A549 (cell line): ENCODE measurements at regions not wholly inside any gene's neighbourhood (a gene's known extent, or its start where the extent isn't known, plus 50 kb on each side); places are given as distances from the start of the nearest gene placed in this dataset.

Experiments
- ATAC-seq, 2 experiments: fragments of 200-7000 bp in 1 of 2; fragments of >200 bp in 1 of 2; cut with Nextera tagmentation in 1 of 2; cut with Tn5 transposase in 1 of 2; 3 replicates each; pipeline versions ENCODE4 v1.8.0 to v1.9.1; 2018 to 2020; ENCODE audit warnings: mild to moderate bottlenecking in 1 of 2, moderate library complexity in 1 of 2
- CTCF ChIA-PET: fragments of 300-600 bp; sonication (Branson Sonifier 250); formaldehyde crosslinking; extraction: SDS; loops from one replicate; lab custom pipeline; 2021; ENCODE audit warnings: antibody characterized with exemption, inconsistent platforms; lab: Yijun Ruan, JAX
- POLR2A ChIA-PET: fragments of 350-600 bp; formaldehyde crosslinking; extraction: SDS; loops from one replicate; lab custom pipeline; 2021; ENCODE audit warnings: antibody characterized with exemption, inconsistent platforms; lab: Yijun Ruan, JAX
- DNase-seq, 2 experiments: peaks; one replicate each; pipeline versions ENCODE4 v3.0.0 to v3.0.0-alpha.2; 2011 to 2016; ENCODE audit warnings: low read depth in 1 of 2, low spot score in 1 of 2
- FAIRE-seq: peaks from 2 replicates; lab custom pipeline; 2011; peaks lifted over from hg19 to GRCh38; lab: Jason Lieb, UNC
- H3K27ac ChIP-seq, 2 experiments: fragments of >200 bp; sonication (Bioruptor Twin); formaldehyde crosslinking; 3 replicates each; pipeline ENCODE4 v1.5.1; 2016 to 2017
- H3K4me1 ChIP-seq: fragments of >200 bp; sonication (Bioruptor Twin); formaldehyde crosslinking; 3 replicates; pipeline ENCODE4 v1.6.1; 2016
- H3K4me2 ChIP-seq: fragments of >200 bp; sonication (Bioruptor Twin); formaldehyde crosslinking; 3 replicates; pipeline ENCODE4 v1.6.1; 2016
- H3K4me3 ChIP-seq: fragments of >200 bp; sonication (Bioruptor Twin); formaldehyde crosslinking; 3 replicates; pipeline ENCODE4 v1.5.1; 2016
- H3K9me3 ChIP-seq: fragments of >200 bp; sonication (Bioruptor Twin); formaldehyde crosslinking; 3 replicates; pipeline ENCODE4 v1.6.1; 2016
- ATOH8 ChIP-seq: fragments of 250-450 bp; sonication (Bioruptor Pico); IDR thresholded peaks from 2 replicates; pipeline ENCODE4 v1.5.0; 2020; ENCODE audit warnings: low read depth, mild to moderate bottlenecking, moderate library complexity
- BHLHE40 ChIP-seq: IDR thresholded peaks from 2 replicates; pipeline ENCODE4 v1.6.1; 2012; ENCODE audit warnings: low read depth, low read length, inconsistent platforms
- CTCF ChIP-seq: fragments of >200 bp; sonication (Bioruptor Twin); formaldehyde crosslinking; IDR thresholded peaks from 3 replicates; pipeline ENCODE4 v1.5.1; 2016
- EP300 ChIP-seq, 2 experiments: fragments of >200 bp; sonication (Bioruptor Twin); formaldehyde crosslinking; IDR thresholded peaks; 2 replicates in 1 of 2; 3 replicates in 1 of 2; pipeline ENCODE4 v1.6.1; 2016 to 2017
- GATA3 ChIP-seq: IDR thresholded peaks from 2 replicates; pipeline ENCODE4 v1.6.1; 2012; ENCODE audit warnings: borderline replicate concordance
- HOXA7 ChIP-seq: fragments of 250-450 bp; sonication (Bioruptor Pico); IDR thresholded peaks from 2 replicates; pipeline ENCODE4 v1.5.0; 2020; ENCODE audit warnings: mild to moderate bottlenecking, moderate library complexity
- HOXB5 ChIP-seq: fragments of 250-450 bp; sonication (Bioruptor Pico); IDR thresholded peaks from 2 replicates; pipeline ENCODE4 v1.5.0; 2020; ENCODE audit warnings: mild to moderate bottlenecking, moderate library complexity
- JUN ChIP-seq, 2 experiments: fragments of >200 bp; sonication (Bioruptor Twin); formaldehyde crosslinking; IDR thresholded peaks; 2 replicates in 1 of 2; 3 replicates in 1 of 2; pipeline ENCODE4 v1.6.1; 2016 to 2017
- NPAS2 ChIP-seq: fragments of 250-450 bp; sonication (Bioruptor Pico); IDR thresholded peaks from 2 replicates; pipeline ENCODE4 v1.8.0; 2022; ENCODE audit warnings: mild to moderate bottlenecking, moderate library complexity, borderline replicate concordance
- NR3C1 ChIP-seq: fragments of >200 bp; sonication (Bioruptor Twin); formaldehyde crosslinking; IDR thresholded peaks from 3 replicates; pipeline ENCODE4 v1.6.1; 2017
- POLR2A ChIP-seq: IDR thresholded peaks from 2 replicates; pipeline ENCODE4 v1.6.1; 2012; ENCODE audit warnings: mild to moderate bottlenecking, low read length
- RAD21 ChIP-seq, 2 experiments: fragments of >200 bp in 1 of 2; sonication (Bioruptor Twin) in 1 of 2; formaldehyde crosslinking in 1 of 2; IDR thresholded peaks in 1 of 2; conservative IDR thresholded peaks in 1 of 2; 2 replicates in 1 of 2; 3 replicates in 1 of 2; pipeline ENCODE4 v1.6.1; 2012 to 2018; ENCODE audit warnings: inconsistent platforms in 1 of 2
- RARB ChIP-seq: fragments of 250-450 bp; sonication (Bioruptor Pico); IDR thresholded peaks from 2 replicates; pipeline ENCODE4 v1.8.0; 2021; ENCODE audit warnings: mild to moderate bottlenecking, moderate library complexity
- RFX5 ChIP-seq: fragments of 450-650 bp; IDR thresholded peaks from 2 replicates; pipeline ENCODE4 v1.7.1; 2014; ENCODE audit warnings: antibody characterized with exemption, mild to moderate bottlenecking, moderate library complexity
- SMC3 ChIP-seq: fragments of >200 bp; sonication (Bioruptor Twin); formaldehyde crosslinking; IDR thresholded peaks from 3 replicates; pipeline ENCODE4 v1.6.1; 2018; ENCODE audit warnings: inconsistent platforms
- ZNF302 ChIP-seq: fragments of 250-450 bp; sonication (Bioruptor Pico); IDR thresholded peaks from 2 replicates; pipeline ENCODE4 v1.9.0; 2021; ENCODE audit warnings: inconsistent platforms, mild to moderate bottlenecking, moderate library complexity
- WGBS: methylation state at CpG from one replicate; pipeline ENCODE4 v1.1.6; 2017; ENCODE audit errors: missing lambda C conversion rate; 5-methylcytosine and 5-hydroxymethylcytosine counted together
- TF ChIP-seq, protein P1 (sequence below): fragments of 450-650 bp; IDR thresholded peaks from 2 replicates; pipeline ENCODE4 v1.6.1; 2014; ENCODE audit warnings: antibody characterized with exemption
- TF ChIP-seq, protein P2 (sequence below): IDR thresholded peaks from 2 replicates; pipeline ENCODE4 v1.6.1; 2012; ENCODE audit warnings: low read depth, borderline replicate concordance
- TF ChIP-seq, protein P3 (sequence below): IDR thresholded peaks from 2 replicates; pipeline ENCODE4 v1.6.1; 2012
- TF ChIP-seq, protein P4 (sequence below): fragments of >200 bp; sonication (Bioruptor Twin); formaldehyde crosslinking; IDR thresholded peaks from 2 replicates; pipeline ENCODE4 v1.6.1; 2016

DNA sequence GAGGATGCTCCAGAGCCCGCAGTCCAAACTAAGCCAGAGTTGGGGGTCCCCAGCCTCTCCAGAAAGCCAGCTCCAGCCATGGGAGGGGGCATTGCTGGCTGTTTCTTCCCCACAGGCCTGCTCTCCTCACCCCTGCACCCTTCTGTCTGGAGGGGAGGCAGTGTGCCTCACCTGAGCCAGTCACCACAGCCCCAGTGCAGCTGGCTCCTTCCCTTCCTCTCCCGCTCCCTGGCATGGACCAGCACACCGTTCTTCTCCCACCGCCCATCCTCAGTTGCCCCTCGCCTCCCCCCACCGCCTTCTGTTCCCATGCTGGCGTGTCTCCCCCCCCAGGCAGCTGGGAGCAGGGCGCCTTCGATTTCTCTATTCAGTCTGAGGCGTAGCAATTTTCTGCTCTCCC is 110.5 kb upstream of the THY1 start:
- Histone ChIP-seq H3K4me2 (no peak overlapping the region), H3K9me3 (no peaks in the 10 kb centered on the region), H3K4me1 (no peaks in the 10 kb centered on the region), H3K4me3 (no peak overlapping the region), H3K27ac (no peak overlapping the region)
- ATAC-seq (no peak; a peak in 2 of 6 replicates), DNase-seq (no peak), FAIRE-seq (no peak)
- TF ChIP-seq HOXA7 (CRISPR knock-in tag): no peak
- TF ChIP-seq EP300 (IDR thresholded peaks at IDR 0.05): no peak
- ChIA-PET POLR2A (no interaction called here), CTCF (interaction anchor here (0.6 to 2.6 kb wide), 30 partner anchors 9 to 120 kb away, joined by 3 to 20 read pairs (median 5); no protein-coding TSS in a partner anchor)
- WGBS: 20% methylated on average over 5 of the region's 10 CpGs

GRCh38 chr11:119532551-119532950 is 109.6 kb upstream of the THY1 start:
- 14% methylated on average over 2 of the region's 2 CpGs for WGBS
- CTCF ChIA-PET: interaction anchor here (0.8 to 2.6 kb wide), 9 partner anchors 9 to 56 kb away, joined by 3 to 14 read pairs (median 4); no protein-coding TSS in a partner anchor
- FAIRE-seq: no peak

GRCh38 chr11:119531623-119532022 is 108.7 kb upstream of the THY1 start:
- Histone ChIP-seq H3K4me1 (no peaks in the 10 kb centered on the region), H3K9me3 (no peaks in the 10 kb centered on the region), H3K4me2 (no peak overlapping the region), H3K27ac (no peak overlapping the region), H3K4me3 (no peak overlapping the region)
- no peak for ATAC-seq
- FAIRE-seq: no peak
- ChIA-PET POLR2A (no interaction called here), CTCF (interaction anchor here (0.9 kb wide), 2 partner anchors 8 to 39 kb away, joined by 3 to 4 read pairs; no protein-coding TSS in a partner anchor)
- no peak for TF ChIP-seq POLR2A
- TF ChIP-seq SMC3: no peak
- TF ChIP-seq NR3C1: no peak
- TF ChIP-seq HOXB5 (CRISPR knock-in tag): no peak
- TF ChIP-seq, protein P1, sequence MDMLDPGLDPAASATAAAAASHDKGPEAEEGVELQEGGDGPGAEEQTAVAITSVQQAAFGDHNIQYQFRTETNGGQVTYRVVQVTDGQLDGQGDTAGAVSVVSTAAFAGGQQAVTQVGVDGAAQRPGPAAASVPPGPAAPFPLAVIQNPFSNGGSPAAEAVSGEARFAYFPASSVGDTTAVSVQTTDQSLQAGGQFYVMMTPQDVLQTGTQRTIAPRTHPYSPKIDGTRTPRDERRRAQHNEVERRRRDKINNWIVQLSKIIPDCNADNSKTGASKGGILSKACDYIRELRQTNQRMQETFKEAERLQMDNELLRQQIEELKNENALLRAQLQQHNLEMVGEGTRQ: no peak
- TF ChIP-seq RARB (CRISPR knock-in tag): no peak
- TF ChIP-seq JUN (IDR thresholded peaks at IDR 0.05): no peak
- no peak for TF ChIP-seq CTCF
- TF ChIP-seq BHLHE40: no peak
- TF ChIP-seq, protein P2, sequence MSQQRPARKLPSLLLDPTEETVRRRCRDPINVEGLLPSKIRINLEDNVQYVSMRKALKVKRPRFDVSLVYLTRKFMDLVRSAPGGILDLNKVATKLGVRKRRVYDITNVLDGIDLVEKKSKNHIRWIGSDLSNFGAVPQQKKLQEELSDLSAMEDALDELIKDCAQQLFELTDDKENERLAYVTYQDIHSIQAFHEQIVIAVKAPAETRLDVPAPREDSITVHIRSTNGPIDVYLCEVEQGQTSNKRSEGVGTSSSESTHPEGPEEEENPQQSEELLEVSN: no peak
- no peak for TF ChIP-seq ATOH8
- TF ChIP-seq, protein P3, sequence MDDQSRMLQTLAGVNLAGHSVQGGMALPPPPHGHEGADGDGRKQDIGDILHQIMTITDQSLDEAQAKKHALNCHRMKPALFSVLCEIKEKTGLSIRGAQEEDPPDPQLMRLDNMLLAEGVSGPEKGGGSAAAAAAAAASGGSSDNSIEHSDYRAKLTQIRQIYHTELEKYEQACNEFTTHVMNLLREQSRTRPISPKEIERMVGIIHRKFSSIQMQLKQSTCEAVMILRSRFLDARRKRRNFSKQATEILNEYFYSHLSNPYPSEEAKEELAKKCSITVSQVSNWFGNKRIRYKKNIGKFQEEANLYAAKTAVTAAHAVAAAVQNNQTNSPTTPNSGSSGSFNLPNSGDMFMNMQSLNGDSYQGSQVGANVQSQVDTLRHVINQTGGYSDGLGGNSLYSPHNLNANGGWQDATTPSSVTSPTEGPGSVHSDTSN: no peak
- WGBS: 38% methylated on average over 8 of the region's 8 CpGs
- no peak for DNase-seq

More at GRCh38 chr11:119532551-119532950, 109.6 kb upstream of the THY1 start:
- no peak overlapping the region for H3K27ac ChIP-seq
- TF ChIP-seq ZNF302 (CRISPR knock-in tag): no peak
- TF ChIP-seq, all 56 proteins: peak for 0
- no peak overlapping the region for H3K4me2 ChIP-seq
- no peak for ATAC-seq
- no peak for DNase-seq
- H3K9me3 ChIP-seq: no peaks in the 10 kb centered on the region
- H3K4me3 ChIP-seq: no peak overlapping the region
- H3K4me1 ChIP-seq: no peaks in the 10 kb centered on the region
- POLR2A ChIA-PET: no interaction called here

GRCh38 chr11:119531056-119531455 is 108.1 kb upstream of the THY1 start:
- no peak overlapping the region for H3K4me3 ChIP-seq
- H3K4me1 ChIP-seq: no peaks in the 10 kb centered on the region
- H3K27ac ChIP-seq: no peak overlapping the region
- WGBS: 70% methylated on average over 1 of the region's 3 CpGs
- DNase-seq: no peak
- ChIA-PET POLR2A (no interaction called here), CTCF (no interaction called here)
- no peak for FAIRE-seq
- H3K4me2 ChIP-seq: no peak overlapping the region
- H3K9me3 ChIP-seq: no peaks in the 10 kb centered on the region
- no peak for ATAC-seq
- TF ChIP-seq BHLHE40: no peak
- no peak for TF ChIP-seq GATA3
- TF ChIP-seq RAD21 (conservative IDR thresholded peaks at IDR 0.05 in 1 of 2, IDR thresholded peaks at IDR 0.05 in 1 of 2): no peak
- TF ChIP-seq, protein P2: no peak
- TF ChIP-seq NPAS2 (CRISPR knock-in tag): no peak
- TF ChIP-seq HOXA7 (CRISPR knock-in tag): no peak
- TF ChIP-seq, protein P4, sequence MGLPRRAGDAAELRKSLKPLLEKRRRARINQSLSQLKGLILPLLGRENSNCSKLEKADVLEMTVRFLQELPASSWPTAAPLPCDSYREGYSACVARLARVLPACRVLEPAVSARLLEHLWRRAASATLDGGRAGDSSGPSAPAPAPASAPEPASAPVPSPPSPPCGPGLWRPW: no peak
- TF ChIP-seq RFX5: no peak
- TF ChIP-seq CTCF: no peak
- no peak for TF ChIP-seq POLR2A
